PC-9 (cell line): ENCODE measurements at regions not wholly inside any gene's neighbourhood (a gene's known extent, or its start where the extent isn't known, plus 50 kb on each side); places are given as distances from the start of the nearest gene placed in this dataset.

Experiments used
- BruUV-seq: library from RNA; stranded (reverse); fragments of 400-500 nt; replicated peaks from 2 replicates; lab custom pipeline; 2021; lab: Mats Ljungman, UMichigan
- CTCF ChIA-PET: fragments of 300-600 bp; sonication (Branson Sonifier 250); formaldehyde crosslinking; loops from one replicate; lab custom pipeline; 2022; ENCODE audit warnings: antibody characterized with exemption; lab: Charles Lee
- POLR2A ChIA-PET: fragments of 300-600 bp; sonication (Branson Sonifier 250); formaldehyde crosslinking; loops from one replicate; lab custom pipeline; 2022; ENCODE audit warnings: antibody characterized with exemption; ENCODE audit not compliant: unreplicated experiment; lab: Charles Lee
- DNase-seq, 2 experiments: peaks; one replicate each; pipeline versions ENCODE4 v3.0.0 to v3.0.0-alpha.2; 2015 to 2022; ENCODE audit warnings: mixed read lengths in 1 of 2
- H2AFZ ChIP-seq: fragments of 200-600 bp; sonication (generic); 2 replicates; pipeline ENCODE4 v1.8.1; 2017; ENCODE audit warnings: antibody characterized with exemption
- H3F3A ChIP-seq: fragments of 200-600 bp; sonication (generic); 2 replicates; pipeline ENCODE4 v1.8.1; 2017; ENCODE audit warnings: antibody characterized with exemption, mild to moderate bottlenecking, low read depth; ENCODE audit not compliant: insufficient read depth
- H3K27ac ChIP-seq: fragments of 200-600 bp; sonication (generic); 2 replicates; pipeline ENCODE4 v1.6.1; 2016; ENCODE audit warnings: mixed run types
- H3K27me3 ChIP-seq: fragments of 200-600 bp; sonication (generic); 2 replicates; pipeline ENCODE4 v1.6.1; 2016; ENCODE audit warnings: low read depth, mixed run types; ENCODE audit not compliant: insufficient read depth
- H3K36me3 ChIP-seq: fragments of 200-600 bp; sonication (generic); 2 replicates; pipeline ENCODE4 v1.6.1; 2016; ENCODE audit warnings: low read depth, mixed run types
- H3K4me1 ChIP-seq: fragments of 200-600 bp; sonication (generic); replicated peaks from 2 replicates; pipeline ENCODE4 v1.6.1; 2016; ENCODE audit warnings: mixed run types; ENCODE audit not compliant: insufficient read depth
- H3K4me2 ChIP-seq: fragments of 200-600 bp; sonication (generic); 2 replicates; pipeline ENCODE4 v1.6.1; 2017; ENCODE audit warnings: mixed run types
- H3K4me3 ChIP-seq: fragments of 200-600 bp; sonication (generic); 2 replicates; pipeline ENCODE4 v1.6.1; 2016; ENCODE audit warnings: mixed run types
- H3K79me2 ChIP-seq: fragments of 200-600 bp; sonication (generic); 2 replicates; pipeline ENCODE4 v1.6.1; 2017; ENCODE audit warnings: low read depth, mixed run types
- H3K9me2 ChIP-seq: fragments of 200-600 bp; sonication (generic); 2 replicates; pipeline ENCODE4 v1.8.1; 2017; ENCODE audit warnings: mild to moderate bottlenecking; ENCODE audit not compliant: insufficient read depth
- H3K9me3 ChIP-seq: fragments of 200-600 bp; sonication (generic); 2 replicates; pipeline ENCODE4 v1.8.1; 2016; ENCODE audit warnings: low read depth; ENCODE audit not compliant: insufficient read depth
- H4K20me1 ChIP-seq: fragments of 200-600 bp; sonication (generic); 2 replicates; pipeline ENCODE4 v1.8.1; 2017; ENCODE audit not compliant: insufficient read depth
- CTCF ChIP-seq: fragments of 200-600 bp; sonication (generic); conservative IDR thresholded peaks from 2 replicates; pipeline ENCODE4 v1.6.1; 2017; ENCODE audit warnings: mixed run types, antibody characterized with exemption, mild to moderate bottlenecking, moderate library complexity
- EZH2 ChIP-seq: fragments of 200-600 bp; sonication (generic); IDR thresholded peaks from 2 replicates; pipeline ENCODE4 v1.8.0; 2017; ENCODE audit warnings: antibody characterized with exemption, low read depth
- intact Hi-C: fragments of 100-400 bp; cut with micrococcal nuclease; formaldehyde crosslinking; loops from one replicate; pipeline ENCODE4 v1.10.0; 2022; ENCODE audit not compliant: unreplicated experiment

DNA sequence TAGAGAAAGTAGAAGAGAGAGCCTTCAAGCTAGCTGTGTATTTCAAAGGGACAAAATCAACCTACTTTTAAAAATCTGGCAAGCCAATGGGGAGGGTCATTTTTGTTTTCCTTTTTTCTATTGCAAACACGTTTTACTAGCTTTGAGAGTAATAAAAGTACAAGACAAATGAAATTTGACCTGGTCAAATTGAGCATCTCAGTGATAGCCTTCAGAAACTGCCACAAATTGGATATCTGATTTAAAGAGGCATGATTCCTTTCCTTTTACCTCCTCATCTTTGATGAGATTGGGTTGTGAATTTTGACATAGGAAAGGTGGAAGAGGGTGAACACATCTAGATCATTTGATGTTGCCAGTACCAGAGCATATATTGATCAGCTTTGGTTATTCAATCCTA lies 53.6 kb upstream of the RBMS3 start:
- no TSS peak for BruUV-seq
- H3K9me2 ChIP-seq, result no peaks in the 10 kb centered on the region
- H3K79me2 ChIP-seq, result no peaks in the 10 kb centered on the region
- no peak overlapping the region for H3K4me2 ChIP-seq
- no peak for TF ChIP-seq CTCF
- no peak for TF ChIP-seq EZH2
- H3K27me3 ChIP-seq, result no peaks in the 10 kb centered on the region
- no peak overlapping the region for H3K4me3 ChIP-seq
- intact Hi-C loops, result no loop called here
- no peaks in the 10 kb centered on the region for H3K4me1 ChIP-seq
- no peak overlapping the region for H3K27ac ChIP-seq
- no peak for DNase-seq
- H2AFZ ChIP-seq, result no peak overlapping the region
- ChIA-PET CTCF (no interaction called here), POLR2A (no interaction called here)
- H3K9me3 ChIP-seq, result no peaks in the 10 kb centered on the region
- H3F3A ChIP-seq, result no peaks in the 10 kb centered on the region
- no peaks in the 10 kb centered on the region for H3K36me3 ChIP-seq
- H4K20me1 ChIP-seq, result no peaks in the 10 kb centered on the region
